H9 (cell line): ENCODE measurements at regions not wholly inside any gene's neighbourhood (a gene's known extent, or its start where the extent isn't known, plus 50 kb on each side); places are given as distances from the start of the nearest gene placed in this dataset.

ENCODE experiments used
- DNase-seq: peaks from one replicate; pipeline ENCODE4 v3.0.0-alpha.2; 2017
- H2AFZ ChIP-seq: one replicate; pipeline ENCODE4 v1.6.1; 2013; ENCODE audit warnings: mild to moderate bottlenecking, low read length, control low read depth, moderate library complexity
- H2AK5ac ChIP-seq: 2 replicates; pipeline ENCODE4 v1.6.1; 2013; ENCODE audit warnings: low read length, control low read depth, mixed read lengths; ENCODE audit not compliant: insufficient read length
- H2BK120ac ChIP-seq: one replicate; pipeline ENCODE4 v1.6.1; 2013; ENCODE audit warnings: low read depth, mild to moderate bottlenecking, low read length, control low read depth, inconsistent platforms; ENCODE audit not compliant: poor library complexity, severe bottlenecking
- H2BK12ac ChIP-seq: 2 replicates; pipeline ENCODE4 v1.6.1; 2013; ENCODE audit warnings: low read length, control low read depth, mixed read lengths, low read depth; ENCODE audit not compliant: insufficient read length
- H2BK15ac ChIP-seq: 2 replicates; pipeline ENCODE4 v1.6.1; 2013; ENCODE audit warnings: low read depth, low read length, control low read depth
- H2BK20ac ChIP-seq: one replicate; pipeline ENCODE4 v1.6.1; 2013; ENCODE audit warnings: low read depth, mild to moderate bottlenecking, low read length, control low read depth, inconsistent platforms; ENCODE audit not compliant: poor library complexity, severe bottlenecking
- H2BK5ac ChIP-seq: 2 replicates; pipeline ENCODE4 v1.6.1; 2013; ENCODE audit warnings: low read length, control low read depth, mixed read lengths; ENCODE audit not compliant: insufficient read length
- H3K14ac ChIP-seq: 2 replicates; pipeline ENCODE4 v1.6.1; 2013; ENCODE audit warnings: low read length, control low read depth; ENCODE audit not compliant: insufficient read depth
- H3K18ac ChIP-seq: 2 replicates; pipeline ENCODE4 v1.6.1; 2013; ENCODE audit warnings: low read depth, mild to moderate bottlenecking, mixed read lengths, low read length, control low read depth; ENCODE audit not compliant: insufficient read length
- H3K23ac ChIP-seq: 2 replicates; pipeline ENCODE4 v1.6.1; 2013; ENCODE audit warnings: low read length, control low read depth, mixed read lengths, low read depth; ENCODE audit not compliant: insufficient read length
- H3K23me2 ChIP-seq: 2 replicates; pipeline ENCODE4 v1.6.1; 2013; ENCODE audit warnings: low read depth, mild to moderate bottlenecking, mixed read lengths, low read length, control low read depth; ENCODE audit not compliant: insufficient read length, poor library complexity, severe bottlenecking
- H3K27ac ChIP-seq: 2 replicates; pipeline ENCODE4 v1.5.1; 2013; ENCODE audit warnings: low read length, control low read depth, mixed read lengths, low read depth; ENCODE audit not compliant: insufficient read length
- H3K27me3 ChIP-seq: 2 replicates; pipeline ENCODE4 v1.6.1; 2013; ENCODE audit warnings: low read length, control low read depth, inconsistent platforms; ENCODE audit not compliant: insufficient read depth
- H3K4ac ChIP-seq: 2 replicates; pipeline ENCODE4 v1.6.1; 2013; ENCODE audit warnings: low read depth, mild to moderate bottlenecking, control low read depth, inconsistent platforms, low read length, moderate library complexity
- H3K4me1 ChIP-seq: 2 replicates; pipeline ENCODE4 v1.6.1; 2013; ENCODE audit warnings: low read length, control low read depth, inconsistent platforms; ENCODE audit not compliant: insufficient read depth
- H3K4me2 ChIP-seq: 2 replicates; pipeline ENCODE4 v1.6.1; 2013; ENCODE audit warnings: low read length, control low read depth, mixed read lengths; ENCODE audit not compliant: insufficient read length, insufficient read depth
- H3K56ac ChIP-seq: 2 replicates; pipeline ENCODE4 v1.6.1; 2013; ENCODE audit warnings: low read depth, mild to moderate bottlenecking, mixed read lengths, low read length, control low read depth; ENCODE audit not compliant: insufficient read length
- H3K79me1 ChIP-seq: 2 replicates; pipeline ENCODE4 v1.6.1; 2013; ENCODE audit warnings: low read depth, mild to moderate bottlenecking, moderate library complexity, low read length, control low read depth, inconsistent platforms; ENCODE audit not compliant: insufficient read depth, poor library complexity, severe bottlenecking
- H3K79me2 ChIP-seq: 2 replicates; pipeline ENCODE4 v1.6.1; 2013; ENCODE audit warnings: low read length, control low read depth, inconsistent platforms; ENCODE audit not compliant: insufficient read depth
- H3K9ac ChIP-seq: 2 replicates; pipeline ENCODE4 v1.6.1; 2013; ENCODE audit warnings: low read length, control low read depth, mixed read lengths; ENCODE audit not compliant: insufficient read length; ENCODE audit errors: extremely low read depth
- H3K9me3 ChIP-seq: one replicate; pipeline ENCODE4 v1.6.1; 2013; ENCODE audit warnings: low read depth, low read length, inconsistent platforms; ENCODE audit not compliant: control insufficient read depth
- H3T11ph ChIP-seq: one replicate; pipeline ENCODE4 v1.6.1; 2013; ENCODE audit warnings: mild to moderate bottlenecking, low read length, control low read depth, inconsistent platforms
- H4K20me1 ChIP-seq: one replicate; pipeline ENCODE4 v1.6.1; 2013; ENCODE audit not compliant: control insufficient read depth, insufficient read length, insufficient read depth
- H4K5ac ChIP-seq: 2 replicates; pipeline ENCODE4 v1.6.1; 2013; ENCODE audit warnings: low read depth, mild to moderate bottlenecking, mixed read lengths, low read length, control low read depth; ENCODE audit not compliant: insufficient read length
- H4K8ac ChIP-seq: replicated peaks from 2 replicates; pipeline ENCODE4 v1.6.1; 2013; ENCODE audit warnings: low read length, control low read depth, mixed read lengths, low read depth; ENCODE audit not compliant: insufficient read length
- H4K91ac ChIP-seq: 2 replicates; pipeline ENCODE4 v1.6.1; 2013; ENCODE audit warnings: low read depth, mild to moderate bottlenecking, moderate library complexity, mixed read lengths, low read length, control low read depth; ENCODE audit not compliant: insufficient read length
- H3K27ac Mint-ChIP-seq, 3 experiments: 2 replicates in 2 of 3; 3 replicates in 1 of 3; pipeline ENCODE4 v1.8.0; 2020 to 2021; ENCODE audit warnings: mixed read lengths in 3 of 3, mild to moderate bottlenecking in 1 of 3, moderate library complexity in 1 of 3
- H3K27me3 Mint-ChIP-seq: 2 replicates; pipeline ENCODE4 v1.8.0; 2021; ENCODE audit warnings: low read depth, mild to moderate bottlenecking, moderate library complexity, mixed read lengths
- H3K36me3 Mint-ChIP-seq, 3 experiments: 2 replicates in 2 of 3; 3 replicates in 1 of 3; pipeline ENCODE4 v1.8.0; 2020 to 2021; ENCODE audit warnings: low read depth in 3 of 3, mixed read lengths in 3 of 3; ENCODE audit not compliant: insufficient read depth in 1 of 3
- H3K4me1 Mint-ChIP-seq, 2 experiments: 2 replicates each; pipeline ENCODE4 v1.8.0; 2020; ENCODE audit warnings: mixed read lengths in 2 of 2
- H3K4me3 Mint-ChIP-seq, 2 experiments: 2 replicates in 1 of 2; 3 replicates in 1 of 2; pipeline ENCODE4 v1.8.0; 2020 to 2021; ENCODE audit warnings: mild to moderate bottlenecking in 2 of 2, mixed read lengths in 2 of 2, moderate library complexity in 1 of 2
- H3K9me3 Mint-ChIP-seq, 2 experiments: 2 replicates in 1 of 2; 3 replicates in 1 of 2; pipeline ENCODE4 v1.8.0; 2020; ENCODE audit warnings: mild to moderate bottlenecking in 2 of 2, mixed read lengths in 2 of 2, moderate library complexity in 1 of 2
- WGBS: extraction: QIAGEN DNeasy Blood & Tissue Kit; methylation state at CpG from one replicate; pipeline ENCODE4 v1.1.7; 2013; ENCODE audit warnings: missing lambda C conversion rate, low lambda C conversion rate, mixed read lengths; ENCODE audit not compliant: insufficient read length; ENCODE audit errors: extremely low coverage; 5-methylcytosine and 5-hydroxymethylcytosine counted together
- TF ChIP-seq, protein P1 (sequence below): fragments of 200-600 bp; sonication (generic); conservative IDR thresholded peaks from 3 replicates; pipeline ENCODE4 v1.8.0; 2021; ENCODE audit warnings: antibody characterized with exemption, mild to moderate bottlenecking

GRCh38 chr6:165770397-165771082 lies 107.5 kb upstream of the PDE10A start:
- Histone ChIP-seq H3K27ac (no peak overlapping the region), H3K14ac (no peak overlapping the region), H2AFZ (no peak overlapping the region), H2BK120ac (no peak overlapping the region), H3K23ac (no peak overlapping the region), H4K5ac (no peak overlapping the region), H4K20me1 (no peaks in the 10 kb centered on the region), H2BK12ac (no peak overlapping the region), H3K23me2 (no peaks in the 10 kb centered on the region), H3K9me3 (no peaks in the 10 kb centered on the region), H3K9ac (no peak overlapping the region), H2BK20ac (no peak overlapping the region), H3K27me3 (0 out of 2 replicates have a peak, but pooled peaks cover 2% of the 10 kb centered on the region), H4K91ac (no peak overlapping the region), H2BK15ac (no peak overlapping the region), H4K8ac (no peak overlapping the region), H2AK5ac (no peak overlapping the region), H3K56ac (no peak overlapping the region), H3K4me1 (no peaks in the 10 kb centered on the region), H3K4ac (no peak overlapping the region), H3K4me2 (no peak overlapping the region), H2BK5ac (no peak overlapping the region), H3K79me2 (no peaks in the 10 kb centered on the region), H3K79me1 (no peaks in the 10 kb centered on the region), H3T11ph (no peak overlapping the region), H3K18ac (no peak overlapping the region)
- DNase-seq: peak; percentile 41
- no CpG with 5 or more reads among the region's 14 CpGs for WGBS
- peaks cover 44% of the 10 kb centered on the region for H3K27me3 Mint-ChIP-seq
- H3K9me3 Mint-ChIP-seq: no peaks in the 10 kb centered on the region
- no peak overlapping the region; a peak in 1 of 7 replicates for H3K27ac Mint-ChIP-seq
- H3K4me1 Mint-ChIP-seq: peaks cover 3% of the 10 kb centered on the region in 2 experiments; a peak in 2 of 4 replicates
- H3K4me3 Mint-ChIP-seq: no peak overlapping the region
- H3K36me3 Mint-ChIP-seq: no peaks in the 10 kb centered on the region; a peak in 1 of 7 replicates
- TF ChIP-seq, protein P1, sequence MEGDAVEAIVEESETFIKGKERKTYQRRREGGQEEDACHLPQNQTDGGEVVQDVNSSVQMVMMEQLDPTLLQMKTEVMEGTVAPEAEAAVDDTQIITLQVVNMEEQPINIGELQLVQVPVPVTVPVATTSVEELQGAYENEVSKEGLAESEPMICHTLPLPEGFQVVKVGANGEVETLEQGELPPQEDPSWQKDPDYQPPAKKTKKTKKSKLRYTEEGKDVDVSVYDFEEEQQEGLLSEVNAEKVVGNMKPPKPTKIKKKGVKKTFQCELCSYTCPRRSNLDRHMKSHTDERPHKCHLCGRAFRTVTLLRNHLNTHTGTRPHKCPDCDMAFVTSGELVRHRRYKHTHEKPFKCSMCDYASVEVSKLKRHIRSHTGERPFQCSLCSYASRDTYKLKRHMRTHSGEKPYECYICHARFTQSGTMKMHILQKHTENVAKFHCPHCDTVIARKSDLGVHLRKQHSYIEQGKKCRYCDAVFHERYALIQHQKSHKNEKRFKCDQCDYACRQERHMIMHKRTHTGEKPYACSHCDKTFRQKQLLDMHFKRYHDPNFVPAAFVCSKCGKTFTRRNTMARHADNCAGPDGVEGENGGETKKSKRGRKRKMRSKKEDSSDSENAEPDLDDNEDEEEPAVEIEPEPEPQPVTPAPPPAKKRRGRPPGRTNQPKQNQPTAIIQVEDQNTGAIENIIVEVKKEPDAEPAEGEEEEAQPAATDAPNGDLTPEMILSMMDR: no peak
